ENCODE measurements at regions not wholly inside any gene's neighbourhood (a gene's known extent, or its start where the extent isn't known, plus 50 kb on each side); places are given as distances from the start of the nearest gene placed in this dataset.

- ChIA-PET POLR2A (no interaction called here), CTCF (no interaction called here)
- Histone ChIP-seq H3K27me3 (ENCODE audit: control insufficient read depth, insufficient read depth, low read length) (no peaks in the 10 kb centered on the region), H3K4me3 (ENCODE audit: low read depth, low read length) (no peak overlapping the region), H3K36me3 (ENCODE audit: control insufficient read depth, insufficient read depth, low read length) (no peaks in the 10 kb centered on the region)
- DNase-seq (ENCODE audit: low read depth), result no peak
- TF ChIP-seq, protein P1, sequence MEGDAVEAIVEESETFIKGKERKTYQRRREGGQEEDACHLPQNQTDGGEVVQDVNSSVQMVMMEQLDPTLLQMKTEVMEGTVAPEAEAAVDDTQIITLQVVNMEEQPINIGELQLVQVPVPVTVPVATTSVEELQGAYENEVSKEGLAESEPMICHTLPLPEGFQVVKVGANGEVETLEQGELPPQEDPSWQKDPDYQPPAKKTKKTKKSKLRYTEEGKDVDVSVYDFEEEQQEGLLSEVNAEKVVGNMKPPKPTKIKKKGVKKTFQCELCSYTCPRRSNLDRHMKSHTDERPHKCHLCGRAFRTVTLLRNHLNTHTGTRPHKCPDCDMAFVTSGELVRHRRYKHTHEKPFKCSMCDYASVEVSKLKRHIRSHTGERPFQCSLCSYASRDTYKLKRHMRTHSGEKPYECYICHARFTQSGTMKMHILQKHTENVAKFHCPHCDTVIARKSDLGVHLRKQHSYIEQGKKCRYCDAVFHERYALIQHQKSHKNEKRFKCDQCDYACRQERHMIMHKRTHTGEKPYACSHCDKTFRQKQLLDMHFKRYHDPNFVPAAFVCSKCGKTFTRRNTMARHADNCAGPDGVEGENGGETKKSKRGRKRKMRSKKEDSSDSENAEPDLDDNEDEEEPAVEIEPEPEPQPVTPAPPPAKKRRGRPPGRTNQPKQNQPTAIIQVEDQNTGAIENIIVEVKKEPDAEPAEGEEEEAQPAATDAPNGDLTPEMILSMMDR (IDR thresholded peaks at IDR 0.05; ENCODE audit: insufficient read depth, low read depth, low read length), result no peak
These were observed 455.7 kb downstream of the CDH8 start for GRCh38 chr16:61580579-61580978.

DNA sequence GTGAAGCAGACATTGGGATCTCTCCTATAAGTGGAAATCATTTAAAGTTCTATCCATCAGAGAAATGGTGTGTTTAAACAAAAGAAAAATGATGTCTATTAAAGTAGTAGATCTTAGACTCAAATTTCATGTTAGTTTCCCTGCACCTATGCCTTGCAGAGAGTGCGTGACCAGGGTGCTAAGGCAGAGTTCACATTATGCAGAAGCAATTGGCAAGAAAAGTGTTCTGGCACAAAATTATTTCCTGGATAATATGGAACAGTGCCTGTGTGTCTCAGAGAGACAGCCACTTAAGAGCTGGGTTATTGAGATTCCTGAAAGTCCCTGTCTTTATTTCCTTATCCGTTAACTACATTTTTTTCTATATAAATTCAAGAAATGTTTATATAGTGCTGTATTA lies 457.0 kb downstream of the CDH8 start:
- H3K4me3 ChIP-seq (ENCODE audit: low read depth, low read length), result no peak overlapping the region
- ChIA-PET POLR2A (no interaction called here), CTCF (no interaction called here)
- TF ChIP-seq, protein P1 (IDR thresholded peaks at IDR 0.05; ENCODE audit: insufficient read depth, low read depth, low read length), result no peak
- DNase-seq (ENCODE audit: low read depth), result no peak
- no peaks in the 10 kb centered on the region for H3K36me3 ChIP-seq (ENCODE audit: control insufficient read depth, insufficient read depth, low read length)
- H3K27me3 ChIP-seq (ENCODE audit: control insufficient read depth, insufficient read depth, low read length), result no peaks in the 10 kb centered on the region

DNA sequence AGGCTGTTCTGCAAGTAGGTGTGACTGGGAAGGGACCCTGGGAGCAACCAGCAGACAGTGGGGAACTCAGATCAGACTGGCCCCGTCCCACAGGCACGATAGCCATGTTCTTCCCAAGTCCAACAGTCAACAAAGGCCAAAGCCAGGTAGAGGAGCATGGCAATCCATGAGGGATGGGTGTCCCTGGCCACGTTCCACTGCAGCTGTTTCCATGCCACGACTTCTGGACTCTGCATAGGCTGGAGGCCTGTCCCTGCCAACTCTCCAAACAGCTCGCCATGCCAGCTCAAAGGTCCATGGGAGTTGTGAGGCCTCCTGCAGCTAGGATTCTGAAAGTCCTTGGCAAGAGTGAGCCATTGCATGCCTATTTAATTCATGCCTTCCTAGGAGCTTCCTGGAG lies 459.8 kb downstream of the CDH8 start:
- no peak for DNase-seq (ENCODE audit: low read depth)
- POLR2A ChIA-PET, result no interaction called here
- CTCF ChIA-PET, result no interaction called here
- no peaks in the 10 kb centered on the region for H3K27me3 ChIP-seq (ENCODE audit: control insufficient read depth, insufficient read depth, low read length)
- H3K36me3 ChIP-seq (ENCODE audit: control insufficient read depth, insufficient read depth, low read length), result no peaks in the 10 kb centered on the region
- TF ChIP-seq, protein P1 (IDR thresholded peaks at IDR 0.05; ENCODE audit: insufficient read depth, low read depth, low read length), result no peak
- H3K4me3 ChIP-seq (ENCODE audit: low read depth, low read length), result no peak overlapping the region

- Histone ChIP-seq H3K27me3 (ENCODE audit: control insufficient read depth, insufficient read depth, low read length) (no peaks in the 10 kb centered on the region), H3K36me3 (ENCODE audit: control insufficient read depth, insufficient read depth, low read length) (no peaks in the 10 kb centered on the region), H3K4me3 (ENCODE audit: low read depth, low read length) (no peak overlapping the region)
- TF ChIP-seq, protein P1 (IDR thresholded peaks at IDR 0.05; ENCODE audit: insufficient read depth, low read depth, low read length), result no peak
- CTCF ChIA-PET, result interaction anchor here (1.2 kb wide), 1 partner anchor 26 kb away, joined by 5 read pairs; no protein-coding TSS in a partner anchor
- no peak for DNase-seq (ENCODE audit: low read depth)
- POLR2A ChIA-PET, result no interaction called here
These were observed 460.6 kb downstream of the CDH8 start for GRCh38 chr16:61575617-61576016.

DNA sequence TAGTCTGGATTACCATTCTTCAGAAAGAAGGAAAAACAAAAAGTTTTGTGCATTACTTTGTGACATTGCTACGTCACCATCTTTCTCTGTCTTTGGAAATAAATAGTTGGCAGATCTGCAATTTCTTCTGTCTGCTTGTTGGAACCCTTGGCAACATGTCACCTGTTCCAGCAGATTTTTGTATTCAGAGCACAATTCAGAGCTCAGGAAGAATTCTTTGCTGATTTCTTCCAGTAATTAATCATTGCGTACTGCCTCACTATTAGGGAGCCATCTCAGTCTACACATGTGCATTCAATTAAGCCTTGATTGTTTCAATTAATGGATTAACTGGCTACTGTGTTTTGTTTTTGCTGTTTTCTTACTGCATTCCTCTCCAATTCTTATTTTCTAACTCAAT lies 467.2 kb downstream of the CDH8 start:
- TF ChIP-seq, protein P1 (IDR thresholded peaks at IDR 0.05; ENCODE audit: insufficient read depth, low read depth, low read length), result no peak
- ChIA-PET POLR2A (no interaction called here), CTCF (no interaction called here)
- H3K36me3 ChIP-seq (ENCODE audit: control insufficient read depth, insufficient read depth, low read length), result no peaks in the 10 kb centered on the region
- no peaks in the 10 kb centered on the region for H3K27me3 ChIP-seq (ENCODE audit: control insufficient read depth, insufficient read depth, low read length)
- no peak overlapping the region for H3K4me3 ChIP-seq (ENCODE audit: low read depth, low read length)
- no peak for DNase-seq (ENCODE audit: low read depth)

Measured in BJ (cell line).